Astrocyte (in vitro differentiated cells and primary cell): ENCODE measurements at regions not wholly inside any gene's neighbourhood (a gene's known extent, or its start where the extent isn't known, plus 50 kb on each side); places are given as distances from the start of the nearest gene placed in this dataset.

Source experiments
- CTCF ChIP-seq: IDR thresholded peaks from 2 replicates; pipeline ENCODE4 v1.5.1; 2011; ENCODE audit warnings: low read depth, mild to moderate bottlenecking, inconsistent platforms, low read length, moderate library complexity; ENCODE audit not compliant: insufficient read depth
- EZH2 ChIP-seq: IDR thresholded peaks from 2 replicates; pipeline ENCODE4 v1.6.1; 2012; ENCODE audit warnings: mild to moderate bottlenecking, low read length, inconsistent platforms; ENCODE audit not compliant: insufficient read depth

- no peak for TF ChIP-seq CTCF
- no peak for TF ChIP-seq EZH2
Measured at GRCh38 chr18:29556070-29556469, 1379.1 kb upstream of the CDH2 start.
